ENCODE measurements at regions not wholly inside any gene's neighbourhood (a gene's known extent, or its start where the extent isn't known, plus 50 kb on each side); places are given as distances from the start of the nearest gene placed in this dataset.

GRCh38 chr1:57850176-57850940 is 426.5 kb upstream of the DAB1 start:
- ChIA-PET CTCF (interaction anchor here (1.0 kb wide), 1 partner anchor 17 kb away, joined by 3 read pairs; no protein-coding TSS in a partner anchor), POLR2A (no interaction called here)
- 72% methylated on average over 8 of the region's 8 CpGs for WGBS (ENCODE audit: low lambda C conversion rate)
- no peak for TF ChIP-seq NRF1 (IDR thresholded peaks at IDR 0.05; ENCODE audit: low read depth, low read length)
- TF ChIP-seq PBX3 (IDR thresholded peaks at IDR 0.05), result peak; percentile 53; the same call in 1 of the 2 replicates
- no peak for TF ChIP-seq CHD2 (IDR thresholded peaks at IDR 0.05; ENCODE audit: low read length, partially characterized antibody)
- TF ChIP-seq MEF2A (IDR thresholded peaks at IDR 0.05; ENCODE audit: borderline replicate concordance, low read depth), result no peak
- no peak for TF ChIP-seq USF2 (IDR thresholded peaks at IDR 0.05; ENCODE audit: borderline replicate concordance, low read depth, low read length)
- no peak for TF ChIP-seq ELF1 (IDR thresholded peaks at IDR 0.05)
- TF ChIP-seq RCOR1 (IDR thresholded peaks at IDR 0.05; ENCODE audit: low read length), result no peak
- no peak for TF ChIP-seq GATA2 (CRISPR knock-in tag; IDR thresholded peaks at IDR 0.05)
- no peak for TF ChIP-seq TEAD4 (IDR thresholded peaks at IDR 0.05; ENCODE audit: borderline replicate concordance, insufficient read depth)
- TF ChIP-seq SIN3A (IDR thresholded peaks at IDR 0.05; ENCODE audit: borderline replicate concordance, low read depth, low read length), result no peak
- TF ChIP-seq YY1 (IDR thresholded peaks at IDR 0.05; ENCODE audit: low read depth), result no peak
- TF ChIP-seq TCF12 (IDR thresholded peaks at IDR 0.05), result peak; percentile 70
- no peak for TF ChIP-seq MXI1 (IDR thresholded peaks at IDR 0.05; ENCODE audit: low read depth, low read length)
- no peak for TF ChIP-seq EZH2phosphoT487 (IDR thresholded peaks at IDR 0.05; ENCODE audit: borderline replicate concordance, low read depth)
- TF ChIP-seq RXRA (IDR thresholded peaks at IDR 0.05; ENCODE audit: borderline replicate concordance, low read depth), result no peak
- no peak for TF ChIP-seq SMC3 (IDR thresholded peaks at IDR 0.05; ENCODE audit: low read depth, low read length)
- TF ChIP-seq FOXJ3 (CRISPR knock-in tag; IDR thresholded peaks at IDR 0.05), result no peak
- no peak for TF ChIP-seq POLR2AphosphoS5 (IDR thresholded peaks at IDR 0.05; ENCODE audit: low read depth, low read length)
- TF ChIP-seq REST (IDR thresholded peaks at IDR 0.05; ENCODE audit: low read depth, low read length), result no peak
- TF ChIP-seq RAD21 (IDR thresholded peaks at IDR 0.05; ENCODE audit: low read length), result no peak
- no peak for TF ChIP-seq FOXM1 (IDR thresholded peaks at IDR 0.05; ENCODE audit: low read depth)
- TF ChIP-seq IRF3 (IDR thresholded peaks at IDR 0.05; ENCODE audit: low read depth, low read length), result no peak
- TF ChIP-seq USF1 (IDR thresholded peaks at IDR 0.05; ENCODE audit: borderline replicate concordance, low read depth), result no peak
- TF ChIP-seq EP300 (IDR thresholded peaks at IDR 0.05; ENCODE audit: borderline replicate concordance in 1 of 2, low read depth in 1 of 2, low read length in 1 of 2), result peak in 1 of 2 experiments; percentile 43; a peak in 1 of 4 replicates
- no peak for TF ChIP-seq MAX (IDR thresholded peaks at IDR 0.05; ENCODE audit: low read depth)
- peak; percentile 17; the same call in 1 of the 2 replicates for TF ChIP-seq NFIC (IDR thresholded peaks at IDR 0.05; ENCODE audit: borderline replicate concordance)
- TF ChIP-seq GABPA (IDR thresholded peaks at IDR 0.05; ENCODE audit: low read depth), result no peak

More at GRCh38 chr1:57850176-57850940, 426.5 kb upstream of the DAB1 start:
- no peaks in the 10 kb centered on the region for H3K27me3 ChIP-seq (ENCODE audit: insufficient read depth)
- no peak overlapping the region for H3K4me2 ChIP-seq
- peaks cover 4% of the 10 kb centered on the region for H3F3A ChIP-seq (replicated peaks; ENCODE audit: insufficient read depth)
- DNase-seq, result no peak
- peak overlapping the region in 1 of 2 experiments; percentile 77; a peak in 1 of 4 replicates for H3K27ac ChIP-seq (ENCODE audit: low read depth in 2 of 2, low read length in 1 of 2)
- no peaks in the 10 kb centered on the region for H3K79me2 ChIP-seq (ENCODE audit: insufficient read depth)
- H2AFZ ChIP-seq (ENCODE audit: low read depth), result no peak overlapping the region
- H3K4me1 ChIP-seq (ENCODE audit: control insufficient read depth in 1 of 2, insufficient read depth in 2 of 2, low read depth in 1 of 2, low read length in 1 of 2), result peaks cover 0 to 7% of the 10 kb centered on the region in 2 experiments; a peak in 2 of 4 replicates
- H3K4me3 ChIP-seq (ENCODE audit: low read depth in 2 of 2, low read length in 1 of 2), result no peak overlapping the region
- no peaks in the 10 kb centered on the region for H3K9me3 ChIP-seq
- H3K36me3 ChIP-seq (replicated peaks in 1 of 2; ENCODE audit: control insufficient read depth in 1 of 2, insufficient read depth in 2 of 2, low read length in 1 of 2), result no peaks in the 10 kb centered on the region
- H3K9me2 ChIP-seq, result no peaks in the 10 kb centered on the region
- no peaks in the 10 kb centered on the region for H4K20me1 ChIP-seq (ENCODE audit: insufficient read depth)
- H3K9ac ChIP-seq, result no peak overlapping the region

Data from SK-N-SH (cell line).